B cell (primary cell): ENCODE measurements at regions not wholly inside any gene's neighbourhood (a gene's known extent, or its start where the extent isn't known, plus 50 kb on each side); places are given as distances from the start of the nearest gene placed in this dataset.
"Not testable (repeated sequence)": the region's sequence is repeated elsewhere in the genome, so short reads cannot be mapped to it uniquely, and the experiment has no call there.

Experiments
- ATAC-seq: fragments of 200-7000 bp; cut with Tn5 transposase; one replicate; pipeline ENCODE4 v1.10.0; 2021; ENCODE audit warnings: low read depth, mild to moderate bottlenecking, moderate number of reproducible peaks, moderate library complexity
- CTCF ChIA-PET: fragments of 350-600 bp; sonication (Branson Sonifier 250); formaldehyde crosslinking; loops from one replicate; lab custom pipeline; 2021; ENCODE audit warnings: antibody characterized with exemption, inconsistent platforms; lab: Charles Lee
- POLR2A ChIA-PET: fragments of 350-600 bp; sonication (Branson Sonifier 250); formaldehyde crosslinking; loops from one replicate; lab custom pipeline; 2021; ENCODE audit warnings: antibody characterized with exemption; lab: Charles Lee
- DNase-seq: peaks from one replicate; pipeline ENCODE4 v3.0.0; 2013
- H2AFZ ChIP-seq: 2 replicates; pipeline ENCODE4 v1.6.1; 2012; ENCODE audit warnings: mild to moderate bottlenecking, low read depth, low read length; ENCODE audit not compliant: insufficient read depth, poor library complexity, severe bottlenecking
- H3K27ac ChIP-seq, 2 donors: 1 replicate in 1 of 2; 2 replicates in 1 of 2; pipeline ENCODE4 v1.5.1; 2012 to 2013; ENCODE audit warnings: low read length in 2 of 2, mild to moderate bottlenecking in 2 of 2, moderate library complexity in 1 of 2
- H3K27me3 ChIP-seq, 4 experiments: fragments of 200-600 bp in 1 of 4; sonication (generic) in 1 of 4; replicated peaks in 1 of 4; 1 replicate in 2 of 4; 2 replicates in 2 of 4; pipeline versions ENCODE4 v1.6.1 to v1.7.0; 2013 to 2016; ENCODE audit warnings: low read length in 3 of 4, mild to moderate bottlenecking in 2 of 4, mixed read lengths in 1 of 4, moderate library complexity in 1 of 4; ENCODE audit not compliant: insufficient read depth in 4 of 4, control insufficient read depth in 3 of 4; ENCODE audit errors: control extremely low read depth in 1 of 4
- H3K36me3 ChIP-seq, 2 experiments: replicated peaks in 1 of 2; 1 replicate in 1 of 2; 2 replicates in 1 of 2; pipeline versions ENCODE4 v1.6.1 to v1.7.1; 2013; ENCODE audit warnings: low read length in 1 of 2; ENCODE audit not compliant: insufficient read depth in 2 of 2, control insufficient read depth in 1 of 2; ENCODE audit errors: control extremely low read depth in 1 of 2, extremely low read depth in 1 of 2
- H3K4me1 ChIP-seq, 2 donors: fragments of 200-600 bp in 1 of 2; sonication (generic) in 1 of 2; 1 replicate in 1 of 2; 2 replicates in 1 of 2; pipeline versions ENCODE4 v1.5.1 to v1.6.1; 2013 to 2017; ENCODE audit warnings: low read length in 2 of 2; ENCODE audit not compliant: control insufficient read depth in 2 of 2, insufficient read depth in 2 of 2
- H3K4me2 ChIP-seq: replicated peaks from 2 replicates; pipeline ENCODE3; 2012; ENCODE audit warnings: mild to moderate bottlenecking, low read depth, low read length; ENCODE audit not compliant: poor library complexity, severe bottlenecking
- H3K4me3 ChIP-seq, 5 experiments: fragments of 200-600 bp in 1 of 5; sonication (generic) in 1 of 5; 1 replicate in 3 of 5; 2 replicates in 2 of 5; pipeline versions ENCODE4 v1.5.1 to v1.7.0; 2011 to 2016; ENCODE audit warnings: low read length in 4 of 5, mild to moderate bottlenecking in 4 of 5, low read depth in 2 of 5, control low read depth in 1 of 5, moderate library complexity in 1 of 5; ENCODE audit not compliant: insufficient read depth in 1 of 5; ENCODE audit errors: control extremely low read depth in 1 of 5, extremely low read depth in 1 of 5
- H3K79me2 ChIP-seq: fragments of 200-600 bp; sonication (generic); one replicate; pipeline ENCODE4 v1.6.0; 2016; ENCODE audit warnings: low read length; ENCODE audit not compliant: control insufficient read depth, insufficient read depth
- H3K9ac ChIP-seq: fragments of 200-600 bp; sonication (generic); 2 replicates; pipeline ENCODE4 v1.6.1; 2017; ENCODE audit warnings: mild to moderate bottlenecking, low read length, moderate library complexity
- H3K9me3 ChIP-seq, 3 donors: one replicate each; pipeline versions ENCODE4 v1.6.1 to v1.7.1; 2013; ENCODE audit warnings: low read length in 2 of 3; ENCODE audit not compliant: control insufficient read depth in 2 of 3, insufficient read depth in 1 of 3; ENCODE audit errors: control extremely low read depth in 1 of 3
- H4K20me1 ChIP-seq: 2 replicates; pipeline ENCODE4 v1.6.0; 2012; ENCODE audit warnings: mild to moderate bottlenecking, low read length; ENCODE audit not compliant: insufficient read depth, control insufficient read depth, poor library complexity, severe bottlenecking
- H3K27ac Mint-ChIP-seq: one replicate; pipeline ENCODE4 v1.8.0; 2021; ENCODE audit warnings: mixed read lengths
- H3K27me3 Mint-ChIP-seq: one replicate; pipeline ENCODE4 v1.8.0; 2021; ENCODE audit warnings: mixed read lengths
- H3K4me1 Mint-ChIP-seq: one replicate; pipeline ENCODE4 v1.8.0; 2021; ENCODE audit warnings: mixed read lengths
- H3K4me3 Mint-ChIP-seq: one replicate; pipeline ENCODE4 v1.8.0; 2021; ENCODE audit warnings: mixed read lengths
- H3K9me3 Mint-ChIP-seq: one replicate; pipeline ENCODE4 v1.8.0; 2022; ENCODE audit warnings: mixed read lengths; ENCODE audit not compliant: insufficient read depth
- CTCF ChIP-seq: fragments of 200-600 bp; IDR thresholded peaks from one replicate; pipeline ENCODE4 v1.8.0; 2022; ENCODE audit warnings: antibody characterized with exemption, mild to moderate bottlenecking
- EZH2 ChIP-seq: IDR thresholded peaks from 2 replicates; pipeline ENCODE4 v1.6.1; 2012; ENCODE audit warnings: borderline replicate concordance, low read depth, mild to moderate bottlenecking, moderate library complexity, low read length; ENCODE audit not compliant: insufficient read depth, poor library complexity, severe bottlenecking
- WGBS: methylation state at CpG from one replicate; pipeline ENCODE4 v1.1.5; 2013; ENCODE audit warnings: missing lambda C conversion rate; ENCODE audit not compliant: insufficient coverage; 5-methylcytosine and 5-hydroxymethylcytosine counted together
- intact Hi-C: fragments of 100-400 bp; cut with micrococcal nuclease; formaldehyde crosslinking; loops from one replicate; pipeline ENCODE4 v1.10.0; 2022

DNA sequence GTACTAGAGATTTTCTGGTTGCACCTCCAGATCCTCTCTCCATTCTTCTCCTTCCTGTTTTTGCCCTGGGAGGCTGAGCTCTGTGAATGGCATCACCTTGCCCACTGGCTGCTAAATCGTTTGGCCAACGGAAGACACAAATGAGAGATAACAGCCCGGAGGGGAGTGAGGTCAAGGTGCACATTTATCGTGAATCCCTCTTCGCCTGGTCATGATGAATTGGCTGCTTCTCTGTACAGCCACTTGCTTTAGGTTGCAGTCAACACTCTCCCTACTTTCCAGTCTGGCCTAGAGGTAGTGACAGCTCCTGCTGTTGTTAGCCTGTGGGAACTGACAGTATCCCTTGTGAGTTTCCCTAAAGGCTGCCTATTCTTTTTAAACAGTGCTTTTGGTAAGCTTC, 85.4 kb upstream of the CHCHD3 start:
- H3K27ac ChIP-seq = no peak overlapping the region
- Mint-ChIP-seq H3K27ac (no peak overlapping the region), H3K27me3 (peaks cover 52% of the 10 kb centered on the region), H3K4me1 (no peaks in the 10 kb centered on the region), H3K9me3 (no peaks in the 10 kb centered on the region), H3K4me3 (no peak overlapping the region)
- H4K20me1 ChIP-seq = no peaks in the 10 kb centered on the region
- peaks cover 0 to 5% (median 1%) of the 10 kb centered on the region in 4 experiments for H3K27me3 ChIP-seq
- POLR2A ChIA-PET = no interaction called here
- no peak overlapping the region for H3K9ac ChIP-seq
- no peaks in the 10 kb centered on the region for H3K4me1 ChIP-seq
- TF ChIP-seq EZH2 = no peak
- TF ChIP-seq CTCF = no peak
- H3K9me3 ChIP-seq = no peaks in the 10 kb centered on the region
- intact Hi-C loops = no loop called here
- no peak overlapping the region for H2AFZ ChIP-seq
- H3K36me3 ChIP-seq = no peaks in the 10 kb centered on the region
- H3K79me2 ChIP-seq = no peaks in the 10 kb centered on the region
- 100% methylated on average over 5 of the region's 5 CpGs for WGBS
- ATAC-seq (no peak), DNase-seq (no peak)
- no peak overlapping the region for H3K4me2 ChIP-seq
- no peak overlapping the region for H3K4me3 ChIP-seq
- CTCF ChIA-PET = no interaction called here

- ATAC-seq, H3K9me3 Mint-ChIP-seq, H3K36me3 ChIP-seq: not testable (repeated sequence)
Observed at GRCh38 chr7:133169167-133169822, 83.6 kb upstream of the EXOC4 start.

GRCh38 chr7:133177476-133177875, 75.4 kb upstream of the EXOC4 start:
- intact Hi-C loops, H3K36me3 ChIP-seq, H3K4me1 ChIP-seq, ATAC-seq, H3K27me3 ChIP-seq, H3K27ac ChIP-seq, H2AFZ ChIP-seq, H3K4me2 ChIP-seq, H3K4me3 Mint-ChIP-seq, DNase-seq, H3K27ac Mint-ChIP-seq, H3K79me2 ChIP-seq, H3K9ac ChIP-seq, POLR2A ChIA-PET, H3K4me3 ChIP-seq, H4K20me1 ChIP-seq, H3K9me3 ChIP-seq, H3K9me3 Mint-ChIP-seq, H3K4me1 Mint-ChIP-seq, CTCF ChIA-PET: not testable (repeated sequence)
- WGBS = 89% methylated on average over 20 of the region's 24 CpGs
- H3K27me3 Mint-ChIP-seq = peaks cover 16% of the 10 kb centered on the region

More at GRCh38 chr7:133169167-133169822, 83.6 kb upstream of the EXOC4 start:
- H3K79me2 ChIP-seq, H3K4me2 ChIP-seq, H3K27me3 ChIP-seq, intact Hi-C loops, H3K4me3 ChIP-seq, DNase-seq, H3K9me3 ChIP-seq, H3K4me1 Mint-ChIP-seq, H3K27ac ChIP-seq, POLR2A ChIA-PET, H3K27ac Mint-ChIP-seq, H3K9ac ChIP-seq, H2AFZ ChIP-seq, H3K4me1 ChIP-seq, H4K20me1 ChIP-seq, H3K4me3 Mint-ChIP-seq: not testable (repeated sequence)
- peaks cover 49% of the 10 kb centered on the region for H3K27me3 Mint-ChIP-seq
- CTCF ChIA-PET = interaction anchor here (1.2 kb wide), 1 partner anchor 12 kb away, joined by 4 read pairs; no protein-coding TSS in a partner anchor
- 93% methylated on average over 8 of the region's 11 CpGs for WGBS
